HEK293 (cell line): ENCODE measurements at regions not wholly inside any gene's neighbourhood (a gene's known extent, or its start where the extent isn't known, plus 50 kb on each side); places are given as distances from the start of the nearest gene placed in this dataset.
"Not testable (repeated sequence)": the region's sequence is repeated elsewhere in the genome, so short reads cannot be mapped to it uniquely, and the experiment has no call there.

Experiments used
- CTCF ChIP-seq: fragments of 450-650 bp; formaldehyde crosslinking; IDR thresholded peaks from 2 replicates; pipeline ENCODE4 v1.5.1; 2016; ENCODE audit warnings: missing biosample characterization, missing genetic modification characterization
- SALL2 ChIP-seq: fragments of 450-650 bp; formaldehyde crosslinking; IDR thresholded peaks from 2 replicates; pipeline ENCODE4 v1.5.0; 2017; ENCODE audit warnings: missing biosample characterization, mild to moderate bottlenecking, missing genetic modification characterization, borderline replicate concordance
- SCRT1 ChIP-seq: fragments of 450-650 bp; formaldehyde crosslinking; IDR thresholded peaks from 2 replicates; pipeline ENCODE4 v1.5.1; 2016; ENCODE audit warnings: missing biosample characterization, missing genetic modification characterization, borderline replicate concordance
- ZBTB17 ChIP-seq: fragments of 450-650 bp; formaldehyde crosslinking; IDR thresholded peaks from 2 replicates; pipeline ENCODE4 v1.5.1; 2016; ENCODE audit warnings: missing biosample characterization, missing genetic modification characterization
- ZEB2 ChIP-seq: fragments of 450-650 bp; formaldehyde crosslinking; IDR thresholded peaks from 2 replicates; pipeline ENCODE4 v1.5.1; 2016; ENCODE audit warnings: missing biosample characterization, missing genetic modification characterization
- ZNF274 ChIP-seq, 2 experiments: fragments of 200-500 bp in 1 of 2; fragments of 450-650 bp in 1 of 2; sonication (Bioruptor generic) in 1 of 2; formaldehyde crosslinking in 1 of 2; IDR thresholded peaks; 2 replicates each; pipeline versions ENCODE4 v1.5.1 to v1.6.1; 2014 to 2016; ENCODE audit warnings: borderline replicate concordance in 1 of 2, inconsistent platforms in 1 of 2, low read length in 1 of 2, missing biosample characterization in 1 of 2, missing genetic modification characterization in 1 of 2
- ZNF560 ChIP-seq: fragments of 450-650 bp; formaldehyde crosslinking; IDR thresholded peaks from 2 replicates; pipeline ENCODE4 v1.5.1; 2017; ENCODE audit warnings: missing biosample characterization, missing genetic modification characterization, borderline replicate concordance
- ZNF561 ChIP-seq: fragments of 450-650 bp; IDR thresholded peaks from 2 replicates; pipeline ENCODE4 v1.5.1; 2018; ENCODE audit warnings: missing biosample characterization, missing genetic modification characterization, borderline replicate concordance
- ZNF600 ChIP-seq: fragments of 450-650 bp; formaldehyde crosslinking; IDR thresholded peaks from 2 replicates; pipeline ENCODE4 v1.5.1; 2016; ENCODE audit warnings: missing biosample characterization, missing genetic modification characterization
- ZNF776 ChIP-seq: fragments of 450-650 bp; formaldehyde crosslinking; IDR thresholded peaks from 2 replicates; pipeline ENCODE4 v1.5.0; 2017; ENCODE audit warnings: missing biosample characterization, missing genetic modification characterization, borderline replicate concordance
- TF ChIP-seq, protein P1 (sequence below): fragments of 450-650 bp; formaldehyde crosslinking; IDR thresholded peaks from 2 replicates; pipeline ENCODE4 v1.5.1; 2016; ENCODE audit warnings: missing biosample characterization, missing genetic modification characterization, low read depth

- not testable (repeated sequence) for TF ChIP-seq CTCF; ZNF561; ZNF776 (tag by site-specific recombination); ZNF600 (tag by site-specific recombination); ZNF274 (IDR thresholded peaks at IDR 0.05; ENCODE audit: low read length); ZNF274 (tag by site-specific recombination; IDR thresholded peaks at IDR 0.05; ENCODE audit: borderline replicate concordance); ZBTB17 (tag by site-specific recombination); ZNF560 (tag by site-specific recombination); ZEB2 (tag by site-specific recombination); SALL2; SCRT1
- TF ChIP-seq, protein P1, sequence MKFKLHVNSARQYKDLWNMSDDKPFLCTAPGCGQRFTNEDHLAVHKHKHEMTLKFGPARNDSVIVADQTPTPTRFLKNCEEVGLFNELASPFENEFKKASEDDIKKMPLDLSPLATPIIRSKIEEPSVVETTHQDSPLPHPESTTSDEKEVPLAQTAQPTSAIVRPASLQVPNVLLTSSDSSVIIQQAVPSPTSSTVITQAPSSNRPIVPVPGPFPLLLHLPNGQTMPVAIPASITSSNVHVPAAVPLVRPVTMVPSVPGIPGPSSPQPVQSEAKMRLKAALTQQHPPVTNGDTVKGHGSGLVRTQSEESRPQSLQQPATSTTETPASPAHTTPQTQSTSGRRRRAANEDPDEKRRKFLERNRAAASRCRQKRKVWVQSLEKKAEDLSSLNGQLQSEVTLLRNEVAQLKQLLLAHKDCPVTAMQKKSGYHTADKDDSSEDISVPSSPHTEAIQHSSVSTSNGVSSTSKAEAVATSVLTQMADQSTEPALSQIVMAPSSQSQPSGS (tag by site-specific recombination), result not testable (repeated sequence)
Measured at GRCh38 chr2:167781629-167782028, 465.8 kb downstream of the STK39 start.
